GM18868 (cell line): ENCODE measurements at regions not wholly inside any gene's neighbourhood (a gene's known extent, or its start where the extent isn't known, plus 50 kb on each side); places are given as distances from the start of the nearest gene placed in this dataset.

ENCODE experiments used
- ATAC-seq: cut with Tn5 transposase; IDR thresholded peaks from one replicate; pipeline ENCODE4 v1.9.1; 2021; ENCODE audit warnings: mild to moderate bottlenecking, moderate library complexity; ENCODE audit not compliant: unreplicated experiment

GRCh38 chr13:63948045-63948444, 2532.4 kb upstream of the PCDH20 start:
- ATAC-seq = no peak

GRCh38 chr13:63944911-63945310, 2529.3 kb upstream of the PCDH20 start:
- no peak for ATAC-seq

GRCh38 chr13:63942372-63942771, 2526.7 kb upstream of the PCDH20 start:
- ATAC-seq = no peak

- no peak for ATAC-seq
These were observed 2523.2 kb upstream of the PCDH20 start for GRCh38 chr13:63938851-63939250.

GRCh38 chr13:63910511-63910910, 2494.9 kb upstream of the PCDH20 start:
- ATAC-seq = no peak

- no peak for ATAC-seq
These were observed 2494.2 kb upstream of the PCDH20 start for GRCh38 chr13:63909726-63910375.

- ATAC-seq = no peak
These were observed 2486.5 kb upstream of the PCDH20 start for GRCh38 chr13:63902141-63902540.

GRCh38 chr13:63901630-63902029, 2486.0 kb upstream of the PCDH20 start:
- ATAC-seq = no peak

- ATAC-seq = no peak
These were observed 2484.8 kb upstream of the PCDH20 start for GRCh38 chr13:63900406-63900805.

- no peak for ATAC-seq
These were observed 2480.7 kb upstream of the PCDH20 start for GRCh38 chr13:63896321-63896720.

GRCh38 chr13:63882052-63882451, 2466.4 kb upstream of the PCDH20 start:
- ATAC-seq = no peak

- ATAC-seq = no peak
These were observed 2465.1 kb upstream of the PCDH20 start for GRCh38 chr13:63880705-63881104.

GRCh38 chr13:63873936-63874335, 2458.3 kb upstream of the PCDH20 start:
- ATAC-seq = no peak

- ATAC-seq = no peak
These were observed 2448.7 kb upstream of the PCDH20 start for GRCh38 chr13:63864171-63864902.

GRCh38 chr13:63855457-63856118, 2439.9 kb upstream of the PCDH20 start:
- no peak for ATAC-seq

GRCh38 chr13:63853816-63854215, 2438.2 kb upstream of the PCDH20 start:
- no peak for ATAC-seq

GRCh38 chr13:63851526-63851925, 2435.9 kb upstream of the PCDH20 start:
- ATAC-seq = no peak

- no peak for ATAC-seq
These were observed 2428.4 kb upstream of the PCDH20 start for GRCh38 chr13:63843766-63844699.

GRCh38 chr13:63842102-63842501, 2426.5 kb upstream of the PCDH20 start:
- no peak for ATAC-seq

GRCh38 chr13:63840551-63841421, 2425.1 kb upstream of the PCDH20 start:
- ATAC-seq = no peak
